ENCODE measurements at regions not wholly inside any gene's neighbourhood (a gene's known extent, or its start where the extent isn't known, plus 50 kb on each side); places are given as distances from the start of the nearest gene placed in this dataset.
"Not testable (repeated sequence)": the region's sequence is repeated elsewhere in the genome, so short reads cannot be mapped to it uniquely, and the experiment has no call there.

- no peak for DNase-seq
Measured at GRCh38 chr11:25520459-25520858, 811.5 kb upstream of the ANO3 start.

- DNase-seq, result no peak
Measured at GRCh38 chr11:25527841-25528240, 804.1 kb upstream of the ANO3 start.

- DNase-seq, result no peak
Measured at GRCh38 chr11:25529572-25529971, 802.4 kb upstream of the ANO3 start.

GRCh38 chr11:25535467-25536272 lies 796.3 kb upstream of the ANO3 start:
- no peak for DNase-seq

- DNase-seq, result no peak
Measured at GRCh38 chr11:25536289-25536688, 795.6 kb upstream of the ANO3 start.

GRCh38 chr11:25537393-25537792 lies 794.5 kb upstream of the ANO3 start:
- no peak for DNase-seq

GRCh38 chr11:25547292-25547691 lies 784.6 kb upstream of the ANO3 start:
- DNase-seq, result no peak

- no peak for DNase-seq
Measured at GRCh38 chr11:25562417-25562816, 769.5 kb upstream of the ANO3 start.

GRCh38 chr11:25565846-25566245 lies 766.1 kb upstream of the ANO3 start:
- DNase-seq, result no peak

- DNase-seq, result no peak
Measured at GRCh38 chr11:25566298-25567200, 765.4 kb upstream of the ANO3 start.

- no peak for DNase-seq
Measured at GRCh38 chr11:25576320-25576719, 755.6 kb upstream of the ANO3 start.

- DNase-seq, result not testable (repeated sequence)
Measured at GRCh38 chr11:25579554-25579953, 752.4 kb upstream of the ANO3 start.

- no peak for DNase-seq
Measured at GRCh38 chr11:25583596-25583995, 748.3 kb upstream of the ANO3 start.

- no peak for DNase-seq
Measured at GRCh38 chr11:25587496-25587895, 744.4 kb upstream of the ANO3 start.

- DNase-seq, result no peak
Measured at GRCh38 chr11:25593221-25593620, 738.7 kb upstream of the ANO3 start.

- DNase-seq, result no peak
Measured at GRCh38 chr11:25596701-25597100, 735.2 kb upstream of the ANO3 start.

GRCh38 chr11:25597696-25598095 lies 734.2 kb upstream of the ANO3 start:
- DNase-seq, result no peak

GRCh38 chr11:25602149-25602548 lies 729.8 kb upstream of the ANO3 start:
- no peak for DNase-seq

- DNase-seq, result no peak
Measured at GRCh38 chr11:25602959-25603358, 729.0 kb upstream of the ANO3 start.

GRCh38 chr11:25612806-25613205 lies 719.1 kb upstream of the ANO3 start:
- no peak for DNase-seq

- no peak for DNase-seq
Measured at GRCh38 chr11:25613451-25613850, 718.5 kb upstream of the ANO3 start.

GRCh38 chr11:25613865-25614264 lies 718.1 kb upstream of the ANO3 start:
- no peak for DNase-seq

- no peak for DNase-seq
Measured at GRCh38 chr11:25615069-25615468, 716.9 kb upstream of the ANO3 start.

GRCh38 chr11:25615841-25616240 lies 716.1 kb upstream of the ANO3 start:
- no peak for DNase-seq

Data from C1 segment of cervical spinal cord (tissue), 14 donors.